ENCODE measurements at regions not wholly inside any gene's neighbourhood (a gene's known extent, or its start where the extent isn't known, plus 50 kb on each side); places are given as distances from the start of the nearest gene placed in this dataset.

DNA sequence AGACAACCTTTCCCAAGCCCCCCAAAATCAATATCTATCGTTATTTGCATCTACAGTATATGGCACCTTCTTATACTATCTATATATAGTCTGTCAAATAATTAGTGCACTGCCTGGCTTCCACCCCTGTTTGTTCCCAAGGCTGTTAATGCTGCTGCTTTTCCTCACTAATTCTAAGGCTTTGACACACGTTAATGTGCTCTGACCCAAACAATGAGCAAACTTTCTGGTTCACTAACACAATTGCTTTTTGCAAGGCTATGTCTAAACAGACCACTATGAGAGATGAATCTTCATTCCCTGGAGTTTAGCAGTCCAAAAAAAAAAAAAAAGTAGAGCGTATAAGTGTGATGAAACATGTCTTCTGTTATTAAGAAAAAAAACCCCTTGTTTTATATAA is 360.9 kb upstream of the AGA start:
- TF ChIP-seq MBNL3 (CRISPR knock-in tag; conservative IDR thresholded peaks at IDR 0.05) (no peak), CREM (IDR thresholded peaks at IDR 0.05) (no peak), CREM (CRISPR knock-in tag; IDR thresholded peaks at IDR 0.05) (no peak), KLF6 (CRISPR knock-in tag; IDR thresholded peaks at IDR 0.05) (no peak), EZH2 (conservative IDR thresholded peaks at IDR 0.05; ENCODE audit: low read depth, low read length) (no peak), ZNF660 (CRISPR knock-in tag; IDR thresholded peaks at IDR 0.05; ENCODE audit: borderline replicate concordance, low read depth) (no peak), ZBTB8A (CRISPR knock-in tag; IDR thresholded peaks at IDR 0.05; ENCODE audit: borderline replicate concordance, low read depth) (no peak), ZFY (CRISPR knock-in tag; IDR thresholded peaks at IDR 0.05) (no peak), RELA (CRISPR knock-in tag; IDR thresholded peaks at IDR 0.05) (no peak), ZNF234 (CRISPR knock-in tag; conservative IDR thresholded peaks at IDR 0.05) (no peak)
- TF ChIP-seq, protein P1, sequence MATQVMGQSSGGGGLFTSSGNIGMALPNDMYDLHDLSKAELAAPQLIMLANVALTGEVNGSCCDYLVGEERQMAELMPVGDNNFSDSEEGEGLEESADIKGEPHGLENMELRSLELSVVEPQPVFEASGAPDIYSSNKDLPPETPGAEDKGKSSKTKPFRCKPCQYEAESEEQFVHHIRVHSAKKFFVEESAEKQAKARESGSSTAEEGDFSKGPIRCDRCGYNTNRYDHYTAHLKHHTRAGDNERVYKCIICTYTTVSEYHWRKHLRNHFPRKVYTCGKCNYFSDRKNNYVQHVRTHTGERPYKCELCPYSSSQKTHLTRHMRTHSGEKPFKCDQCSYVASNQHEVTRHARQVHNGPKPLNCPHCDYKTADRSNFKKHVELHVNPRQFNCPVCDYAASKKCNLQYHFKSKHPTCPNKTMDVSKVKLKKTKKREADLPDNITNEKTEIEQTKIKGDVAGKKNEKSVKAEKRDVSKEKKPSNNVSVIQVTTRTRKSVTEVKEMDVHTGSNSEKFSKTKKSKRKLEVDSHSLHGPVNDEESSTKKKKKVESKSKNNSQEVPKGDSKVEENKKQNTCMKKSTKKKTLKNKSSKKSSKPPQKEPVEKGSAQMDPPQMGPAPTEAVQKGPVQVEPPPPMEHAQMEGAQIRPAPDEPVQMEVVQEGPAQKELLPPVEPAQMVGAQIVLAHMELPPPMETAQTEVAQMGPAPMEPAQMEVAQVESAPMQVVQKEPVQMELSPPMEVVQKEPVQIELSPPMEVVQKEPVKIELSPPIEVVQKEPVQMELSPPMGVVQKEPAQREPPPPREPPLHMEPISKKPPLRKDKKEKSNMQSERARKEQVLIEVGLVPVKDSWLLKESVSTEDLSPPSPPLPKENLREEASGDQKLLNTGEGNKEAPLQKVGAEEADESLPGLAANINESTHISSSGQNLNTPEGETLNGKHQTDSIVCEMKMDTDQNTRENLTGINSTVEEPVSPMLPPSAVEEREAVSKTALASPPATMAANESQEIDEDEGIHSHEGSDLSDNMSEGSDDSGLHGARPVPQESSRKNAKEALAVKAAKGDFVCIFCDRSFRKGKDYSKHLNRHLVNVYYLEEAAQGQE (IDR thresholded peaks at IDR 0.05; ENCODE audit: borderline replicate concordance in 1 of 2, low read depth in 1 of 2, low read length in 2 of 2), result no peak
- TF ChIP-seq, protein P2, sequence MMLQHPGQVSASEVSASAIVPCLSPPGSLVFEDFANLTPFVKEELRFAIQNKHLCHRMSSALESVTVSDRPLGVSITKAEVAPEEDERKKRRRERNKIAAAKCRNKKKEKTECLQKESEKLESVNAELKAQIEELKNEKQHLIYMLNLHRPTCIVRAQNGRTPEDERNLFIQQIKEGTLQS (CRISPR knock-in tag; IDR thresholded peaks at IDR 0.05), result no peak
- TF ChIP-seq, protein P3, sequence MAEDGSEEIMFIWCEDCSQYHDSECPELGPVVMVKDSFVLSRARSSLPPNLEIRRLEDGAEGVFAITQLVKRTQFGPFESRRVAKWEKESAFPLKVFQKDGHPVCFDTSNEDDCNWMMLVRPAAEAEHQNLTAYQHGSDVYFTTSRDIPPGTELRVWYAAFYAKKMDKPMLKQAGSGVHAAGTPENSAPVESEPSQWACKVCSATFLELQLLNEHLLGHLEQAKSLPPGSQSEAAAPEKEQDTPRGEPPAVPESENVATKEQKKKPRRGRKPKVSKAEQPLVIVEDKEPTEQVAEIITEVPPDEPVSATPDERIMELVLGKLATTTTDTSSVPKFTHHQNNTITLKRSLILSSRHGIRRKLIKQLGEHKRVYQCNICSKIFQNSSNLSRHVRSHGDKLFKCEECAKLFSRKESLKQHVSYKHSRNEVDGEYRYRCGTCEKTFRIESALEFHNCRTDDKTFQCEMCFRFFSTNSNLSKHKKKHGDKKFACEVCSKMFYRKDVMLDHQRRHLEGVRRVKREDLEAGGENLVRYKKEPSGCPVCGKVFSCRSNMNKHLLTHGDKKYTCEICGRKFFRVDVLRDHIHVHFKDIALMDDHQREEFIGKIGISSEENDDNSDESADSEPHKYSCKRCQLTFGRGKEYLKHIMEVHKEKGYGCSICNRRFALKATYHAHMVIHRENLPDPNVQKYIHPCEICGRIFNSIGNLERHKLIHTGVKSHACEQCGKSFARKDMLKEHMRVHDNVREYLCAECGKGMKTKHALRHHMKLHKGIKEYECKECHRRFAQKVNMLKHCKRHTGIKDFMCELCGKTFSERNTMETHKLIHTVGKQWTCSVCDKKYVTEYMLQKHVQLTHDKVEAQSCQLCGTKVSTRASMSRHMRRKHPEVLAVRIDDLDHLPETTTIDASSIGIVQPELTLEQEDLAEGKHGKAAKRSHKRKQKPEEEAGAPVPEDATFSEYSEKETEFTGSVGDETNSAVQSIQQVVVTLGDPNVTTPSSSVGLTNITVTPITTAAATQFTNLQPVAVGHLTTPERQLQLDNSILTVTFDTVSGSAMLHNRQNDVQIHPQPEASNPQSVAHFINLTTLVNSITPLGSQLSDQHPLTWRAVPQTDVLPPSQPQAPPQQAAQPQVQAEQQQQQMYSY (CRISPR knock-in tag; IDR thresholded peaks at IDR 0.05), result no peak
- TF ChIP-seq, protein P4, sequence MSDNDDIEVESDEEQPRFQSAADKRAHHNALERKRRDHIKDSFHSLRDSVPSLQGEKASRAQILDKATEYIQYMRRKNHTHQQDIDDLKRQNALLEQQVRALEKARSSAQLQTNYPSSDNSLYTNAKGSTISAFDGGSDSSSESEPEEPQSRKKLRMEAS (IDR thresholded peaks at IDR 0.05), result no peak

Data from HepG2 (cell line).